A673 (cell line): ENCODE measurements at regions not wholly inside any gene's neighbourhood (a gene's known extent, or its start where the extent isn't known, plus 50 kb on each side); places are given as distances from the start of the nearest gene placed in this dataset.

Source experiments
- EZH2 ChIP-seq: fragments of 200-600 bp; sonication (generic); IDR thresholded peaks from 2 replicates; pipeline ENCODE4 v1.6.1; 2017; ENCODE audit warnings: borderline replicate concordance, low read depth, mild to moderate bottlenecking, mixed read lengths, antibody characterized with exemption, low read length; ENCODE audit not compliant: poor library complexity, severe bottlenecking
- TF ChIP-seq, protein P1 (sequence below): fragments of 300-800, 200-600 bp; sonication (generic); conservative IDR thresholded peaks from 2 replicates; pipeline ENCODE4 v1.5.1; 2017; ENCODE audit warnings: low read depth, mild to moderate bottlenecking, antibody characterized with exemption, low read length, moderate library complexity, mixed read lengths

DNA sequence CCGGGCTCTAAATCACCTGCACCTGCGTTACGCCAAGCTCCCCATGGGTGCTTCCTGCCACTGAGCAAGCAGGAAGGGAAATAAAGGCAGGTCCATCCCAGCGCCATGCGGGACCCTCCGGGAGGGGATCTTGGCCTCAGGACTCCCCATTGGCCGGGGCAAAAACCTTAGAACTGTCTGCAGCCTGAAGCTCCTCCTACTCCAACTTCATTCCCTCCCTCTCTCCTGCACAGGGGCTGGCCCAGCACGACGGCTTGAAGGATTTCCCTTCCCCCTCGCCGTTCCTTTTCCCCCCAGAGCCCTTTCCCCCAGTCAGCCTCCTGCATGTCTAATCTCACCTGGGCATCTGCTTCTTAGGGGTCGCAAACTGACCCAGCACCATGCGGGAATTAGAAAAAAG is 137.2 kb upstream of the NCOR2 start:
- TF ChIP-seq, protein P1, sequence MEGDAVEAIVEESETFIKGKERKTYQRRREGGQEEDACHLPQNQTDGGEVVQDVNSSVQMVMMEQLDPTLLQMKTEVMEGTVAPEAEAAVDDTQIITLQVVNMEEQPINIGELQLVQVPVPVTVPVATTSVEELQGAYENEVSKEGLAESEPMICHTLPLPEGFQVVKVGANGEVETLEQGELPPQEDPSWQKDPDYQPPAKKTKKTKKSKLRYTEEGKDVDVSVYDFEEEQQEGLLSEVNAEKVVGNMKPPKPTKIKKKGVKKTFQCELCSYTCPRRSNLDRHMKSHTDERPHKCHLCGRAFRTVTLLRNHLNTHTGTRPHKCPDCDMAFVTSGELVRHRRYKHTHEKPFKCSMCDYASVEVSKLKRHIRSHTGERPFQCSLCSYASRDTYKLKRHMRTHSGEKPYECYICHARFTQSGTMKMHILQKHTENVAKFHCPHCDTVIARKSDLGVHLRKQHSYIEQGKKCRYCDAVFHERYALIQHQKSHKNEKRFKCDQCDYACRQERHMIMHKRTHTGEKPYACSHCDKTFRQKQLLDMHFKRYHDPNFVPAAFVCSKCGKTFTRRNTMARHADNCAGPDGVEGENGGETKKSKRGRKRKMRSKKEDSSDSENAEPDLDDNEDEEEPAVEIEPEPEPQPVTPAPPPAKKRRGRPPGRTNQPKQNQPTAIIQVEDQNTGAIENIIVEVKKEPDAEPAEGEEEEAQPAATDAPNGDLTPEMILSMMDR: no peak
- no peak for TF ChIP-seq EZH2
